Heart left ventricle (tissue), 16 donors: ENCODE measurements at regions not wholly inside any gene's neighbourhood (a gene's known extent, or its start where the extent isn't known, plus 50 kb on each side); places are given as distances from the start of the nearest gene placed in this dataset.

Source experiments
- ATAC-seq, 4 donors: fragments of 200-7000 bp; cut with Tn5 transposase; one replicate each; pipeline ENCODE4 v1.9.1; 2020 to 2022; ENCODE audit warnings: moderate library complexity in 4 of 4, mild to moderate bottlenecking in 3 of 4, moderate number of reproducible peaks in 1 of 4
- DNase-seq, 5 donors: peaks; one replicate each; pipeline ENCODE4 v3.0.0-alpha.2; 2020
- H3K27ac ChIP-seq, 12 donors: fragments of 200-600 bp; sonication (generic) in 4 of 12; one replicate each; pipeline versions ENCODE4 v1.5.0 to v1.8.0; 2016 to 2022; ENCODE audit warnings: mild to moderate bottlenecking in 2 of 12
- H3K27me3 ChIP-seq, 9 donors: fragments of 200-600 bp; sonication (generic) in 2 of 9; one replicate each; pipeline versions ENCODE4 v1.5.1 to v1.8.0; 2016 to 2022; ENCODE audit warnings: mild to moderate bottlenecking in 3 of 9
- H3K36me3 ChIP-seq, 9 donors: fragments of 200-600 bp; sonication (generic) in 2 of 9; one replicate each; pipeline versions ENCODE4 v1.5.0 to v1.8.0; 2018 to 2022; ENCODE audit warnings: mild to moderate bottlenecking in 2 of 9
- H3K4me1 ChIP-seq, 12 donors: fragments of 200-600 bp; sonication (generic) in 4 of 12; one replicate each; pipeline versions ENCODE4 v1.5.0 to v1.8.0; 2016 to 2022; ENCODE audit warnings: mild to moderate bottlenecking in 3 of 12
- H3K4me3 ChIP-seq, 12 donors: fragments of 200-600 bp; sonication (generic) in 4 of 12; one replicate each; pipeline versions ENCODE4 v1.5.0 to v1.8.0; 2017 to 2022; ENCODE audit warnings: mild to moderate bottlenecking in 9 of 12, moderate library complexity in 4 of 12
- H3K9me3 ChIP-seq, 12 donors: fragments of 200-600 bp; sonication (generic) in 4 of 12; one replicate each; pipeline versions ENCODE4 v1.5.0 to v1.8.0; 2016 to 2022; ENCODE audit warnings: mild to moderate bottlenecking in 1 of 12
- CTCF ChIP-seq, 12 donors: fragments of 200-600 bp; sonication (generic) in 4 of 12; IDR thresholded peaks; one replicate each; pipeline versions ENCODE4 v1.5.0 to v1.8.0; 2018 to 2022; ENCODE audit warnings: antibody characterized with exemption in 12 of 12, mild to moderate bottlenecking in 5 of 12
- POLR2A ChIP-seq, 2 donors: fragments of 450-650 bp; IDR thresholded peaks; one replicate each; pipeline ENCODE4 v1.6.1; 2017; ENCODE audit warnings: antibody characterized with exemption in 2 of 2, mild to moderate bottlenecking in 2 of 2, moderate library complexity in 2 of 2
- WGBS, 4 donors: extraction: QIAGEN DNeasy Blood & Tissue Kit in 2 of 4; methylation state at CpG; one replicate each; pipeline versions ENCODE4 v1.1.5 to v1.1.7; 2013 to 2018; 5-methylcytosine and 5-hydroxymethylcytosine counted together
- intact Hi-C, 10 donors: fragments of 100-400 bp; cut with DNase I; formaldehyde crosslinking; loops; one replicate each; pipeline versions ENCODE4 v1.11.1 to v1.14.2; 2022
- donor health status: ischemic (EF 13 %, LVEDD 7.1; RV severe dilation, severe dysfunction).
- donor health status: healthy with polysubstance abuse.
- donor health status: DM: no; HTN: yes; CAD: no.
- donor health status: DM: no; HTN: no; CAD: no.
- donor health status: ischemic (EF 25% LVEDD 6.9; RV normal size, moderate dysfunction).
- donor health status: ischemic (EF 25% LVEDD 5.7; RV mildly dilated, moderate dysfunction).
- donor health status: healthy.
- donor health status: DM: yes; HTN: yes; CAD: no.
- donor health status: ischemic (EF 35%, LVEDD 5.7; RV mildly dilated, moderate dysfunction).
- donor health status: nonischemic (EF 11% LVEDD 7.7; RV severe dilation, severe dysfunction).
- donor health status: DM: yes; HTN: yes; CAD: no.
- donor health status: PGD.
- donor health status: ischemic (EF 29% LVEDD 5.4; RV normal size, mild dysfunction).
- donor health status: nonischemic (EF 23%, LVEDD 6.1; RV moderate dilation, normal function).

GRCh38 chr1:118828038-118828437, 160.1 kb downstream of the TBX15 start:
- H3K27ac ChIP-seq, result no peak overlapping the region
- H3K4me3 ChIP-seq, result no peak overlapping the region
- intact Hi-C loops, result loop anchor here in 1 of 10 donors (10.0 kb wide), 1 partner anchor 147 kb away; no protein-coding TSS in a partner anchor
- no peaks in the 10 kb centered on the region for H3K27me3 ChIP-seq
- peaks cover 0 to 9% (median 0%) of the 10 kb centered on the region in 12 donors for H3K9me3 ChIP-seq
- ATAC-seq (no peak), DNase-seq (no peak)
- no peaks in the 10 kb centered on the region for H3K36me3 ChIP-seq
- TF ChIP-seq POLR2A (IDR thresholded peaks at IDR 0.05), result no peak
- no peak for TF ChIP-seq CTCF (IDR thresholded peaks at IDR 0.05)
- H3K4me1 ChIP-seq, result no peaks in the 10 kb centered on the region

GRCh38 chr1:118827636-118828035, 160.5 kb downstream of the TBX15 start:
- Histone ChIP-seq H3K27ac (no peak overlapping the region), H3K9me3 (peaks cover 0 to 9% (median 0%) of the 10 kb centered on the region in 12 donors), H3K4me1 (no peaks in the 10 kb centered on the region), H3K36me3 (no peaks in the 10 kb centered on the region), H3K4me3 (no peak overlapping the region), H3K27me3 (no peaks in the 10 kb centered on the region)
- intact Hi-C loops, result loop anchor here in 1 of 10 donors (10.0 kb wide), 1 partner anchor 147 kb away; no protein-coding TSS in a partner anchor
- no peak for TF ChIP-seq CTCF (IDR thresholded peaks at IDR 0.05)
- no peak for TF ChIP-seq POLR2A (IDR thresholded peaks at IDR 0.05)
- WGBS, 4 donors, result 60 to 70% (median 61%) methylated on average over 1 of the region's 1 CpG
- no peak for ATAC-seq
- no peak for DNase-seq

- H3K4me3 ChIP-seq, result no peak overlapping the region
- H3K27ac ChIP-seq, result no peak overlapping the region
- no peaks in the 10 kb centered on the region for H3K4me1 ChIP-seq
- intact Hi-C loops, result loop anchor here in 1 of 10 donors (10.0 kb wide), 1 partner anchor 148 kb away; no protein-coding TSS in a partner anchor
- WGBS, 4 donors, result 57 to 69% (median 65%) methylated on average over 3 of the region's 3 CpGs
- no peak for ATAC-seq
- peaks cover 0 to 7% (median 0%) of the 10 kb centered on the region in 12 donors for H3K9me3 ChIP-seq
- no peak for TF ChIP-seq POLR2A (IDR thresholded peaks at IDR 0.05)
- TF ChIP-seq CTCF (IDR thresholded peaks at IDR 0.05), result no peak
- H3K36me3 ChIP-seq, result no peaks in the 10 kb centered on the region
- DNase-seq, result no peak
- H3K27me3 ChIP-seq, result no peaks in the 10 kb centered on the region
These were observed 160.9 kb downstream of the TBX15 start for GRCh38 chr1:118827207-118827606.

GRCh38 chr1:118826669-118827068, 161.5 kb downstream of the TBX15 start:
- intact Hi-C loops, result loop anchor here in 1 of 10 donors (10.0 kb wide), 1 partner anchor 148 kb away; no protein-coding TSS in a partner anchor
- Histone ChIP-seq H3K27me3 (no peaks in the 10 kb centered on the region), H3K36me3 (no peaks in the 10 kb centered on the region), H3K27ac (no peak overlapping the region), H3K9me3 (peaks cover 0 to 5% (median 0%) of the 10 kb centered on the region in 12 donors), H3K4me1 (no peaks in the 10 kb centered on the region), H3K4me3 (no peak overlapping the region)
- ATAC-seq (no peak), DNase-seq (no peak)
- WGBS, 4 donors, result 65 to 70% (median 69%) methylated on average over 3 of the region's 3 CpGs
- no peak for TF ChIP-seq POLR2A (IDR thresholded peaks at IDR 0.05)
- TF ChIP-seq CTCF (IDR thresholded peaks at IDR 0.05), result no peak
